Inflammatory macrophage treated with lipopolysaccharide for 1 hour (primary cell): ENCODE measurements at regions not wholly inside any gene's neighbourhood (a gene's known extent, or its start where the extent isn't known, plus 50 kb on each side); places are given as distances from the start of the nearest gene placed in this dataset.

Experiments
- DNase-seq, 2 donors: peaks; one replicate each; pipeline ENCODE4 v3.0.0-alpha.2; 2020 to 2022

DNA sequence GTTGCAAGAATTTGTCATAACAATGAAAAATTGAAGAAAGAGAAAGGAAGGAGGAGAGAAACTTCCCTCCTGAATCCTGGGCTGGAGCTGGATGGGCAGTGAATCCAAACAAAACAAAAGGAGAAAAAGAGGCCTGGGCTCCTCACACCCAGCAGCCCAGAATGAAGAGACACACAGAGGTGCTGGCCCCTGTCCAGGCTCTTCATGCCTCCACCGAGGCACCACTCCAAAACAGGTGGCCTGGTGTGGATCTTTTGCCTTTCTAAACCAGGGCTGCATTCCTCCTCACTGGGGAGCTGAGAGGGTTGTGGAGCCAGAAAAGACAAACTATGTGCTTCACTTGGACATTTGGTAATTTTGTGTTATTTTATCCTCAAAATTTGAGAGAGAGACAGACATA is 76.0 kb downstream of the FAM124B start:
- DNase-seq: no peak

- DNase-seq: no peak
Observed at GRCh38 chr2:224324604-224325003, 77.3 kb downstream of the FAM124B start.

DNA sequence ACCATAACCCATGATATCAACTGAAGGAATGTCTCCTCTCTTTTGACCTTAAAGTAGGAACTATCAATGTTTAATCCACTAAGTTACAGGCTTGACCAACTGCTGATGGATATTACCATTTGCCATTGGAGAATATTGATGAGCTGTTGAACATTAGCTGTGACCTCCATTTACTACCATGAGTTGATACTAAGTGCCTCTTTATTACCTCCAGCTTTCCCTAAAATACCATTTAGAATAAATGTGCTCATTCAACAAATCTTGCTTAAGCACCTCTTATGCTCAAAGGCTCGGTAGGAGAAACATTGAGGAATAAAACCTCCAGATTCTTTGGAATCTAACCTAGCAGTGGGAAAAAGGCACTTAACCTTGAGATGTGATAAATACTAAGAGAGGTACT is 81.2 kb downstream of the FAM124B start:
- DNase-seq: no peak

DNA sequence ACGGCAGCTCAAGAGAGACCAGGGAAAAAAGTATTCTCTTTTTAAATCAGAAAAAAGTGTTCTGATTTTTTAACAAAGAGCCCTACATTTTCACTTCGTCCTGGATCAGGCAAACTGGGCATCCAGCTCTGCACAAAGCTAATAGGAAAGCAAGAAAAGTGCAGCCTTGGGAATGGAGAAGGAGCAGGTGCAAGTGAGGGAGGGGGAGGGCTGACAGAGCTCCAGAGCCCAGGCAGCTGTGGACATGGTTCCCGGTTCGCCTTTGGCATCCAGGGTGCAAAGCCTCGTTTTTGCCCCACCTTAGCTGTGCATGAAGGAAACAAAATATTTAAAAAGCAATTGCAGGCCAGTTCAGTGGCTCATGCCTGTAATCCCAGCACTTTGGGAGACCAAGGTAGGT is 82.2 kb downstream of the FAM124B start:
- DNase-seq: no peak

- no peak for DNase-seq
Observed at GRCh38 chr2:224312741-224313140, 89.2 kb downstream of the FAM124B start.

GRCh38 chr2:224310943-224311625 is 90.8 kb downstream of the FAM124B start:
- DNase-seq: peak; percentile 19 to 45

DNA sequence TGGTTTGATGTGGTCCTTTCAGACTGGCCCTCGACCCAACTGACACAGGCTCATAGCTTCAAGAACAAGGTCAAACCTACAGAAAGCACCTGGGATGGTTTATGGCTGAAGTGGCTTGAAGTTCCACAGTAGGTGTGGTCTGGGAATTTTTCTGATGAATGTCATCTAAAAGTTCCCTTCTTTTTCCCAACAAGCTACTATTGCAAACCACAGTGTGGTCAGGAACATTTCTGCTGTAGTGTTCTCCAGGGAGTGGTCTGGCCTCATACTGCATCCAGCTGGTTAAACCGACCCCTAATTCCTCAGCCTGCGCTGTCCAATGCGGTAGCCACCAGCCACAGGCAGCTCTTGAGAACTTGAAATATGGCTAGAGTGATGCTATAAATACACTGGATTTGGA is 92.7 kb downstream of the FAM124B start:
- DNase-seq: peak in 1 of 2 donors; percentile 27

- DNase-seq: peak; percentile 29 to 32
Observed at GRCh38 chr2:224308272-224308911, 93.5 kb downstream of the FAM124B start.

GRCh38 chr2:224302952-224303351 is 99.0 kb downstream of the FAM124B start:
- no peak for DNase-seq

GRCh38 chr2:224293976-224294375 is 107.9 kb downstream of the FAM124B start:
- no peak for DNase-seq

- DNase-seq: no peak
Observed at GRCh38 chr2:224287531-224287930, 114.4 kb downstream of the FAM124B start.

GRCh38 chr2:224286923-224287322 is 115.0 kb downstream of the FAM124B start:
- peak; percentile 4 to 5 for DNase-seq

DNA sequence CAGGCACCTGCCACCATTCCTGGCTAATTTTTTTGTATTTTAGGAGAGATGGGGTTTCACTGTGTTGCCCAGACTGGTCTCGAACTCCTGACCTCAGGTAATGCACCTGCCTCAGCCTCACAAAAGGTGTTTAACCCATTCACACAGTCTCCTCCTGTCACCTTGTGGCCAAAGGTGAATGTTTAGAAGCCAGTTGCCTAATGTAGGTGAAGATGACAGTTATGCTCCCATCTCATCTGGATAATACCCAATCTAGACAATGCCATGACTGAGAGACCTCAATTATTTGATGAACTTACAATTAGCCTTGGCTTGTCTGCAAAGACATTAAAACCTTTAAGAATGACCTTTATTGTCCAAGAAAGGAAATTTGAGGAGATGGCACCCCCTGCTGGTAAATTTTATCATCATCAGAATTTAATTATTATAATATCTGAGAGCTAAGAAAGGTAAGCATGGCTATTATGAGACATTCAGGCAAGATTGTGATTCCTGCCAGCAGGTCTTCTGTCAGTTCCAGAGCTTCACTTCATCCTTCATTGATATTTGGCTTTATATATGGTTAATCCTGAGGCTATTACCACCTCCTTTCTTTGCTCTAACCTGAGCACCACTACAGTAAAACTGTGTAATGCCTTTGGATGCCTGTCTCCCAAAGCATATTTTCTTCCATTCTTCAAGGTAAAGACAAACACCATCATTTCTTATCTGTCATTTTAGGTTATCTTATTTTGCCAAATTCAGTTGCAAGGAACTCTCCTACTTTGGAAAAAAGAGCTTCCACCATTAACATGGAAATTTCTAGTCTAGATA is 117.6 kb downstream of the FAM124B start:
- peak; percentile 17 to 89 for DNase-seq

- DNase-seq: no peak
Observed at GRCh38 chr2:224283466-224283965, 118.4 kb downstream of the FAM124B start.

DNA sequence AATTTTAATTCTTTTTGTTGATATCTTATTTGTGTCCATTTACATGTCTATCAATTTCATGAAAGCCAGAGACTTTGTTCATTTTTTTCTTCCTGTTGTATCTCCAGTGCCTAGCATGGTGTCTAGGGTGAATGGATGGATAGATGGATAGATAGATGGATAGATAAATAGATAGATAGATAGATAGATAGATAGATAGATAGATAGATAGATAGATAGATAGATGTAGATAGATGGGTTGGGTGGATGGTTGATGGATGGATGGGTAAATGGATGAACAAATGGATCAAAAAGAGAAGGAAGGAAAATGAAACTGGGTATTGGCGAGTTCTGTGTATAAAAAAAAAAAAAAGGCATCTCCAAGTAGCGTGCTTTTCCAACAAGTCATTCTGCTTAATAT is 120.5 kb downstream of the FAM124B start:
- no peak for DNase-seq

DNA sequence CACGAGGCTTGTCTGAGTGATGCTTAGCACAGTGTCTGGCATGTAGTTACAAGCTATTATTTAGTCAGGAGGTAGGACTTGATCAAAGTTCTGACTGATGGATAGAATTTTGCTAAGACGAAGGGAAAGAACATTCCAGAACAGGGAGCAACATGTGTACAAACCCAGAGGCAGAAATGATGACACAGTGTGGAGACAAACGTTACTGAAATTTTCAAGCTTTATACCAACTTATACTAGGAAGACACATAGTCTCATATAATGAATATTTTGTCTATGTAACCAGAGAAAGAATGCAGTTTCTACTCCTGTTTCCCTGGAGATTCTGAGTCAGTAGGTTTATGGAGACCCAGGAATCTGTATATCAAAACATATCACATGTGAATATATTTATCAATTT is 123.4 kb downstream of the FAM124B start:
- DNase-seq: no peak

DNA sequence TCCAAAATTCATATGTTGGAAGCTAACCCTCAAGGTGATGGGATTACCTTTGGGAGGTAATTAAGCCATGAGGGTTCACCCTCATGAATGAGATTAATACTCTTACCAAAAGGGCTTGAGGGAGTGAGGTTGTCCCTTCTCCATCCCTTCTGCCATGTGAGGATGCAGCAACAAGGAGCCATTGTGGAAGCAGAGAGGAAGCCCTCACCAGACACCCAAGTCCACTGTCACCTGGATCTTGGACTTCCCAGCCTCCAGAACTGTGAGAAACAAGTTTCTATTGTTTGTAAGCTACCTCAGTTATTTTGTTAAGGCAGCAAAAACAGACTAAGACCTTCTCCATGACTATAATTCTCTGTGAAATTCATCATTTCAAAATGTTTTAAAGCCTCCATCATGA is 125.7 kb downstream of the FAM124B start:
- DNase-seq: no peak

GRCh38 chr2:224272237-224272910 is 129.5 kb downstream of the FAM124B start:
- DNase-seq: no peak

DNA sequence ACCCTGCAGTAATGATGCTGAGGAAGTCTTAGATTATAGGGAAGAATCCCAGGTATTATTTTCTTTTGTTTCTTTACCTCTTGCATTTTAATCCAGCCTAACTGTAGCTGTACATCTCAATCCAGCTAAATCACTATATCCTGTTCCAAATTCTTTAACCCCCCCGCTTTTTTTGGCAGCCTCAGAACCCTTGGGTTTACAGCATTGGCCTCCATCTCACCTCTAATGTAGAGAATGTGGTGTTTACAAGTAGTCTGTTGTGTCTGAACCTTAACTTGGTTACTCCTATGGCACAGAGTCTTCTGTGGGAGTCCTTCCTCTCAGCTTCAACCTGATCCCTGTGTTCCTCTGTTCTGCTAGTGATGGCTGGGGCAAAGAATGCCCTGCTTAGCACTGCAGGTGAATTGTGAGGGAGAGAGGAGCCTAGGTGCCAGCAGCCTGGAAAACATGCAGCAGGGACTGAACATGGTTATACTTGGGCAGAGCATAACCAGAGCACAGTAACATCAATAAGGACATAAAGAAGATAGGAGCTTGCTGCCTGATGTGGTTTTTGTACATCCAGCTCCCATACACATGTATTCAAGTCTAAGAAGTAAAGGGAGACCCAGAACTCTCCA is 130.2 kb downstream of the FAM124B start:
- no peak for DNase-seq

DNA sequence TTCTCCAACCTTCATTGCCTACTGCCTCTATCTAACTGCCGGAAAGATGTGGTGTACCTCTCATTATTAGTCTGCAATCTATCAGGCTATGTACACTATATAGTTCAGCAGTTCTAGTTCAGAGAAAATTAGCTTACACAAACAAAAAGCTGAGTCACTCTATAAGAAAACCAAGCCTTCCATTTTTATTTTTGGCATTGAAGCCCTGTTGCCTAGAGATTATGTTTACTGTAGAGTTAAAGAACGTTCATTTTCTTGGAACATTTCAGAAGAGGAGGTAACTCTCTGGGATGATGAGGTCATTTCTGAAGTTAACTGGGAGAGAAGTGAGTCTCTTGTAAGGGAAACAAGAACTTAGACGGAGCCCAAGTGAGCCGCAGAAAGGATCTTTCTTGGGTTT is 133.5 kb downstream of the FAM124B start:
- no peak for DNase-seq

- DNase-seq: no peak
Observed at GRCh38 chr2:224264259-224264658, 137.6 kb downstream of the FAM124B start.

DNA sequence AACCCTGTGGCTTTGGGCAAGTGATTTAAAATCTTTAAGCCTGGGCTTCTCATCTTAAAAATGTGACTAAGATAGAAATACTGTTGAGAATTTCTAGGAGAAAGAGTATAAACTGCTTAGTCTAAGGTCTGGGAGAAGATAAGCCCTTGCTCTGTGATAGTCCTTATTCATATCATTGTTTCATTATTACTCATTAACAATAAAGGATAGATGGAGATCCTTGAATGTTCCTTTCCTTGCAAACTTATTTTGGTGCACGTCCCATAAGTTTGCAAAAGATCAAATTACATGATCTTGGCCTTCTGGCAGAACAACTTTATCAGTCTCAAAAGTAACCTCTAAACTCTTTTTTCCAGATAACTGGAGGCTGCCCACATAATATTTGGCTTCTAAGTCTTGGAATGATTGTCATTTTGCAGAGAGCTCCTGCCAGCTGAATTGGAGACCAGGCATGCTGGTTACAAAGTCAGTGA is 138.3 kb downstream of the FAM124B start:
- DNase-seq: no peak

GRCh38 chr2:224261326-224261725 is 140.6 kb downstream of the FAM124B start:
- DNase-seq: no peak
